Trophoblast cell (in vitro differentiated cells and primary cell): ENCODE measurements at regions not wholly inside any gene's neighbourhood (a gene's known extent, or its start where the extent isn't known, plus 50 kb on each side); places are given as distances from the start of the nearest gene placed in this dataset.

Experiments used
- DNase-seq, 2 donors: peaks; one replicate each; pipeline ENCODE4 v3.0.0-alpha.2; 2016
- H2AFZ ChIP-seq: 2 replicates; pipeline ENCODE4 v1.6.1; 2013; ENCODE audit warnings: low read length, moderate library complexity, mild to moderate bottlenecking; ENCODE audit not compliant: insufficient read depth, poor library complexity
- H2AK5ac ChIP-seq: 2 replicates; pipeline ENCODE4 v1.6.1; 2013; ENCODE audit warnings: mild to moderate bottlenecking, low read length
- H2BK120ac ChIP-seq: 2 replicates; pipeline ENCODE4 v1.6.1; 2013; ENCODE audit warnings: low read length, mild to moderate bottlenecking, moderate library complexity; ENCODE audit not compliant: insufficient read depth, poor library complexity
- H2BK12ac ChIP-seq: 2 replicates; pipeline ENCODE4 v1.6.1; 2013; ENCODE audit warnings: mild to moderate bottlenecking, low read length, moderate library complexity
- H2BK5ac ChIP-seq: 2 replicates; pipeline ENCODE4 v1.6.1; 2013; ENCODE audit warnings: low read length, low read depth, moderate library complexity, mild to moderate bottlenecking; ENCODE audit not compliant: poor library complexity
- H3K14ac ChIP-seq: 2 replicates; pipeline ENCODE4 v1.6.1; 2013; ENCODE audit warnings: mild to moderate bottlenecking, low read length
- H3K18ac ChIP-seq: 2 replicates; pipeline ENCODE4 v1.6.1; 2013; ENCODE audit warnings: mild to moderate bottlenecking, low read length
- H3K23ac ChIP-seq: 2 replicates; pipeline ENCODE4 v1.6.1; 2013; ENCODE audit warnings: low read length
- H3K27ac ChIP-seq: 2 replicates; pipeline ENCODE4 v1.5.1; 2013; ENCODE audit warnings: low read depth, mild to moderate bottlenecking, inconsistent platforms, low read length, moderate library complexity
- H3K27me3 ChIP-seq: 2 replicates; pipeline ENCODE4 v1.6.1; 2013; ENCODE audit warnings: inconsistent platforms, mild to moderate bottlenecking, low read length, moderate library complexity; ENCODE audit not compliant: insufficient read depth
- H3K36me3 ChIP-seq, 2 experiments: 1 replicate in 1 of 2; 2 replicates in 1 of 2; pipeline ENCODE4 v1.6.1; 2013; ENCODE audit warnings: low read length in 2 of 2, mild to moderate bottlenecking in 2 of 2, moderate library complexity in 1 of 2; ENCODE audit not compliant: insufficient read depth in 2 of 2, control insufficient read depth in 1 of 2
- H3K4ac ChIP-seq: 2 replicates; pipeline ENCODE4 v1.6.1; 2013; ENCODE audit warnings: low read depth, mild to moderate bottlenecking, low read length, moderate library complexity
- H3K4me1 ChIP-seq, 2 experiments: 1 replicate in 1 of 2; 2 replicates in 1 of 2; pipeline ENCODE4 v1.6.1; 2013; ENCODE audit warnings: low read length in 2 of 2, mild to moderate bottlenecking in 2 of 2, moderate library complexity in 1 of 2; ENCODE audit not compliant: insufficient read depth in 2 of 2, control insufficient read depth in 1 of 2
- H3K4me2 ChIP-seq: 2 replicates; pipeline ENCODE4 v1.6.1; 2013; ENCODE audit warnings: inconsistent platforms, mild to moderate bottlenecking, low read length, moderate library complexity
- H3K4me3 ChIP-seq: 2 replicates; pipeline ENCODE4 v1.5.1; 2013; ENCODE audit warnings: mild to moderate bottlenecking, low read depth, low read length, inconsistent platforms
- H3K79me1 ChIP-seq: one replicate; pipeline ENCODE4 v1.6.1; 2013; ENCODE audit warnings: low read length
- H3K79me2 ChIP-seq: 2 replicates; pipeline ENCODE4 v1.6.1; 2013; ENCODE audit warnings: low read length, mild to moderate bottlenecking; ENCODE audit not compliant: control insufficient read depth, insufficient read depth, poor library complexity
- H3K9ac ChIP-seq: 2 replicates; pipeline ENCODE4 v1.6.1; 2013; ENCODE audit warnings: mild to moderate bottlenecking, low read length
- H3K9me3 ChIP-seq: 2 replicates; pipeline ENCODE4 v1.6.1; 2013; ENCODE audit warnings: low read depth, mild to moderate bottlenecking, control low read depth, inconsistent platforms, low read length; ENCODE audit not compliant: insufficient read depth
- H4K12ac ChIP-seq: 2 replicates; pipeline ENCODE4 v1.6.1; 2013; ENCODE audit warnings: low read depth, mild to moderate bottlenecking, low read length, moderate library complexity
- H4K8ac ChIP-seq: 2 replicates; pipeline ENCODE4 v1.6.1; 2013; ENCODE audit warnings: low read depth, mild to moderate bottlenecking, low read length, moderate library complexity
- H4K91ac ChIP-seq: one replicate; pipeline ENCODE4 v1.6.1; 2013; ENCODE audit warnings: low read depth, mild to moderate bottlenecking, low read length, moderate library complexity
- WGBS: extraction: QIAGEN DNeasy Blood & Tissue Kit; methylation state at CpG from one replicate; pipeline ENCODE4 v1.1.7; 2013; ENCODE audit warnings: missing lambda C conversion rate; ENCODE audit not compliant: insufficient read length, insufficient coverage; ENCODE audit errors: extremely low coverage; 5-methylcytosine and 5-hydroxymethylcytosine counted together

- Histone ChIP-seq H2BK5ac (no peak overlapping the region), H3K4me1 (no peaks in the 10 kb centered on the region)
Measured at GRCh38 chr15:62218841-62219240, 53.8 kb upstream of the C2CD4B start.

DNA sequence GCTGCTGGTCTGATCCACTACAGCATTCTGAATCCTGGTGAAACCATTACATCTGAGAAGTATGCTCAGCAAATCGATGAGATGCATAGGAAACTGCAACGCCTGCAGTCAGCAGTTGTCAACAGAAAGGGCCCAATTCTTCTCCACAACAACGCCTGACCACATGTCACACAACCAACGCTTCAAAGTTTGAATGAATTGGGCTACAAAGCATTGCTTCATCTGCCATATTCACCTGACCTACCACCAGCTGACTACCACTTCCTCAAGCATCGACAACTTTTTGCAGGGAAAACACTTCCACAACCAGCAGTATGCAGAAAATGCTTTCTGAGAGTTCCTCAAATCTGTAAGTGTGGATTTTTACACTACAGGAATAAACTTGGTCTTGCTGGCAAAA, 54.7 kb upstream of the C2CD4B start:
- H4K91ac ChIP-seq = no peak overlapping the region
- H3K79me1 ChIP-seq = no peaks in the 10 kb centered on the region
- H3K36me3 ChIP-seq = peaks cover 0 to 2% of the 10 kb centered on the region in 2 experiments
- no peaks in the 10 kb centered on the region for H3K4me1 ChIP-seq
- H3K4me2 ChIP-seq = no peak overlapping the region
- H3K4ac ChIP-seq = no peak overlapping the region
- no peak for DNase-seq
- H2BK5ac ChIP-seq = no peak overlapping the region
- no peak overlapping the region for H3K23ac ChIP-seq
- H2AK5ac ChIP-seq = no peak overlapping the region
- no peak overlapping the region for H3K14ac ChIP-seq
- H3K9me3 ChIP-seq = peaks cover 8% of the 10 kb centered on the region
- H4K8ac ChIP-seq = no peak overlapping the region
- no peak overlapping the region for H3K27ac ChIP-seq
- H3K79me2 ChIP-seq = no peaks in the 10 kb centered on the region
- no peak overlapping the region for H3K9ac ChIP-seq
- no peaks in the 10 kb centered on the region for H3K27me3 ChIP-seq
- no peak overlapping the region for H3K18ac ChIP-seq
- H2BK12ac ChIP-seq = no peak overlapping the region
- no peak overlapping the region for H3K4me3 ChIP-seq
- no CpG with 5 or more reads among the region's 5 CpGs for WGBS
- H2BK120ac ChIP-seq = no peak overlapping the region
- no peak overlapping the region for H4K12ac ChIP-seq
- no peak overlapping the region for H2AFZ ChIP-seq

More at GRCh38 chr15:62218841-62219240, 53.8 kb upstream of the C2CD4B start:
- no peaks in the 10 kb centered on the region for H3K27me3 ChIP-seq
- H4K91ac ChIP-seq = no peak overlapping the region
- no peak overlapping the region for H3K4me3 ChIP-seq
- no peak overlapping the region for H2BK120ac ChIP-seq
- H3K23ac ChIP-seq = no peak overlapping the region
- DNase-seq = no peak
- no peak overlapping the region for H4K12ac ChIP-seq
- H3K27ac ChIP-seq = no peak overlapping the region
- peaks cover 0 to 2% of the 10 kb centered on the region in 2 experiments for H3K36me3 ChIP-seq
- H3K4ac ChIP-seq = no peak overlapping the region
- no peak overlapping the region for H3K9ac ChIP-seq
- H3K9me3 ChIP-seq = peaks cover 8% of the 10 kb centered on the region
- H3K79me1 ChIP-seq = no peaks in the 10 kb centered on the region
- H2BK12ac ChIP-seq = no peak overlapping the region
- no CpG with 5 or more reads among the region's 15 CpGs for WGBS
- H2AK5ac ChIP-seq = no peak overlapping the region
- no peak overlapping the region for H3K4me2 ChIP-seq
- H3K79me2 ChIP-seq = no peaks in the 10 kb centered on the region
- no peak overlapping the region for H4K8ac ChIP-seq
- no peak overlapping the region for H3K18ac ChIP-seq
- no peak overlapping the region for H2AFZ ChIP-seq
- no peak overlapping the region for H3K14ac ChIP-seq

GRCh38 chr15:62223020-62223419, 57.9 kb upstream of the C2CD4B start:
- no peaks in the 10 kb centered on the region for H3K79me1 ChIP-seq
- DNase-seq = no peak
- H2AK5ac ChIP-seq = no peak overlapping the region
- no peak overlapping the region for H2AFZ ChIP-seq
- H3K36me3 ChIP-seq = no peaks in the 10 kb centered on the region
- no peak overlapping the region for H3K18ac ChIP-seq
- no peak overlapping the region for H2BK120ac ChIP-seq
- no peaks in the 10 kb centered on the region for H3K4me1 ChIP-seq
- H3K27me3 ChIP-seq = no peaks in the 10 kb centered on the region
- H3K9ac ChIP-seq = no peak overlapping the region
- H3K4ac ChIP-seq = no peak overlapping the region
- H2BK12ac ChIP-seq = no peak overlapping the region
- no peak overlapping the region for H3K27ac ChIP-seq
- no peak overlapping the region for H3K23ac ChIP-seq
- H3K4me3 ChIP-seq = no peak overlapping the region
- no peak overlapping the region for H3K4me2 ChIP-seq
- H3K79me2 ChIP-seq = no peaks in the 10 kb centered on the region
- WGBS = no CpG with 5 or more reads among the region's 2 CpGs
- no peak overlapping the region for H4K12ac ChIP-seq
- H4K91ac ChIP-seq = no peak overlapping the region
- peaks cover 2% of the 10 kb centered on the region for H3K9me3 ChIP-seq
- no peak overlapping the region for H3K14ac ChIP-seq
- H2BK5ac ChIP-seq = no peak overlapping the region
- H4K8ac ChIP-seq = no peak overlapping the region

DNA sequence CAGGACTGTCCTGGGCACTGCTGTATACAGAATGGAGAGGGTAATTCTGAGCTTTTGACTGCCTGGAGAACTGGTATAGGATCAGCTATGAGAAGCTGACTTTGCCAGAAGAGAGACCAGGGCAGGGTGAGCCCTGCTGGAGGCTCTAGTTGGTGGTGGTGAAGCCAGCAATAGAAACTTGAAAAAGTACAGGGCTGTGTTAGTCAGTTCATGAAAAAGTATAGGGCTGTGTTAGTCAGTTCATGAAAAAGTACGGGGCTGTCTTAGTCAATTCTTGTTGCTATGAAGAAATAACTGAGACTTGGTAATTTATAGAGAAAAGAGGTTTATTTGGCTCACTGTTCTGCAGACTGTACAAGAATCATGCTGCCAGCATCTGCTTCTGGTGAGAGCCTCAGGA, 63.5 kb upstream of the C2CD4B start:
- Histone ChIP-seq H3K36me3 (no peaks in the 10 kb centered on the region), H3K4me3 (no peak overlapping the region), H3K79me2 (no peaks in the 10 kb centered on the region), H3K27ac (no peak overlapping the region), H3K4me1 (no peaks in the 10 kb centered on the region), H2AK5ac (no peak overlapping the region), H3K79me1 (no peaks in the 10 kb centered on the region), H3K18ac (no peak overlapping the region), H2BK120ac (no peak overlapping the region), H3K9me3 (peaks cover 2% of the 10 kb centered on the region), H3K9ac (no peak overlapping the region), H3K27me3 (no peaks in the 10 kb centered on the region), H2AFZ (no peak overlapping the region), H4K12ac (no peak overlapping the region), H3K4ac (no peak overlapping the region), H3K23ac (no peak overlapping the region), H3K4me2 (no peak overlapping the region), H4K91ac (no peak overlapping the region), H3K14ac (no peak overlapping the region), H2BK5ac (no peak overlapping the region), H2BK12ac (no peak overlapping the region), H4K8ac (no peak overlapping the region)
- no CpG with 5 or more reads among the region's 1 CpG for WGBS
- no peak for DNase-seq
